ENCODE measurements at regions not wholly inside any gene's neighbourhood (a gene's known extent, or its start where the extent isn't known, plus 50 kb on each side); places are given as distances from the start of the nearest gene placed in this dataset.

DNA sequence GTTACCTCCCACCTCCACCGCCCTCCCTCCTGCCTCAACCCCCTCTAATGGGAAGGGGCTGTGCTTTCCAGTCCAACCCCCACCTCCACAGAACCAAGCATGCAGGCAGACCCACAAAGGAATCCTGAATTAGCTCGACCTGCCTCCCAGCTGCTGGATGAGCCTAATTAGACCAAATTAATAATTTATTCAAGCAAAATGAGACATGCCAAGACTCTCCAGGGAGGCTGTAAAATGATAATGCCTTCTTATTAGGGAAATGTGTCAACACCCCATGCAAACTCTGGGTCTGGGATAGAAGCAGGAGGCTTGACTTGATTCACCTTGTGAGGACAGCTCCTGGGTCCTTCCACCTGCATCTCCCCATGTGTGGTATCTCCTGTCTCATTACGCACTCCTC lies 59.4 kb upstream of the HMGXB4 start:
- TF ChIP-seq, protein P1, sequence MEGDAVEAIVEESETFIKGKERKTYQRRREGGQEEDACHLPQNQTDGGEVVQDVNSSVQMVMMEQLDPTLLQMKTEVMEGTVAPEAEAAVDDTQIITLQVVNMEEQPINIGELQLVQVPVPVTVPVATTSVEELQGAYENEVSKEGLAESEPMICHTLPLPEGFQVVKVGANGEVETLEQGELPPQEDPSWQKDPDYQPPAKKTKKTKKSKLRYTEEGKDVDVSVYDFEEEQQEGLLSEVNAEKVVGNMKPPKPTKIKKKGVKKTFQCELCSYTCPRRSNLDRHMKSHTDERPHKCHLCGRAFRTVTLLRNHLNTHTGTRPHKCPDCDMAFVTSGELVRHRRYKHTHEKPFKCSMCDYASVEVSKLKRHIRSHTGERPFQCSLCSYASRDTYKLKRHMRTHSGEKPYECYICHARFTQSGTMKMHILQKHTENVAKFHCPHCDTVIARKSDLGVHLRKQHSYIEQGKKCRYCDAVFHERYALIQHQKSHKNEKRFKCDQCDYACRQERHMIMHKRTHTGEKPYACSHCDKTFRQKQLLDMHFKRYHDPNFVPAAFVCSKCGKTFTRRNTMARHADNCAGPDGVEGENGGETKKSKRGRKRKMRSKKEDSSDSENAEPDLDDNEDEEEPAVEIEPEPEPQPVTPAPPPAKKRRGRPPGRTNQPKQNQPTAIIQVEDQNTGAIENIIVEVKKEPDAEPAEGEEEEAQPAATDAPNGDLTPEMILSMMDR (conservative IDR thresholded peaks at IDR 0.05 in 1 of 2, IDR thresholded peaks at IDR 0.05 in 1 of 2; ENCODE audit: extremely low read depth in 1 of 2, insufficient read depth in 1 of 2, low read depth in 1 of 2, low read length in 2 of 2): no peak
- TF ChIP-seq EZH2 (IDR thresholded peaks at IDR 0.05; ENCODE audit: borderline replicate concordance, low read length): no peak

All from mammary epithelial cell (primary cell).